DMS 273 (cell line): ENCODE measurements at regions not wholly inside any gene's neighbourhood (a gene's known extent, or its start where the extent isn't known, plus 50 kb on each side); places are given as distances from the start of the nearest gene placed in this dataset.
"Not testable (repeated sequence)": the region's sequence is repeated elsewhere in the genome, so short reads cannot be mapped to it uniquely, and the experiment has no call there.

Source experiments
- DNase-seq: peaks from one replicate; lab custom pipeline; 2025; ENCODE audit not compliant: unreplicated experiment; lab: John Stamatoyannopoulos, UW

- DNase-seq, result no peak
Observed at GRCh38 chr12:46628176-46628575, 197.6 kb downstream of the SLC38A4 start.

GRCh38 chr12:46627686-46628085, 198.1 kb downstream of the SLC38A4 start:
- no peak for DNase-seq

GRCh38 chr12:46619474-46619873, 206.3 kb downstream of the SLC38A4 start:
- DNase-seq, result not testable (repeated sequence)

GRCh38 chr12:46617737-46618136, 208.1 kb downstream of the SLC38A4 start:
- DNase-seq, result not testable (repeated sequence)

- no peak for DNase-seq
Observed at GRCh38 chr12:46617167-46617566, 208.6 kb downstream of the SLC38A4 start.

GRCh38 chr12:46610754-46611153, 215.0 kb downstream of the SLC38A4 start:
- DNase-seq, result no peak

- DNase-seq, result no peak
Observed at GRCh38 chr12:46609674-46610073, 216.1 kb downstream of the SLC38A4 start.

GRCh38 chr12:46609273-46609623, 216.5 kb downstream of the SLC38A4 start:
- DNase-seq, result no peak

GRCh38 chr12:46608431-46609272, 217.1 kb downstream of the SLC38A4 start:
- DNase-seq, result no peak

GRCh38 chr12:46604684-46605083, 221.1 kb downstream of the SLC38A4 start:
- DNase-seq, result no peak

- DNase-seq, result no peak
Observed at GRCh38 chr12:46603776-46604456, 221.9 kb downstream of the SLC38A4 start.

- DNase-seq, result no peak
Observed at GRCh38 chr12:46602474-46602873, 223.3 kb downstream of the SLC38A4 start.

- no peak for DNase-seq
Observed at GRCh38 chr12:46590991-46591703, 218.6 kb upstream of the SLC38A2 start.

GRCh38 chr12:46585854-46586621, 213.5 kb upstream of the SLC38A2 start:
- DNase-seq, result no peak

- DNase-seq, result not testable (repeated sequence)
Observed at GRCh38 chr12:46584098-46584497, 211.5 kb upstream of the SLC38A2 start.

- DNase-seq, result not testable (repeated sequence)
Observed at GRCh38 chr12:46581990-46582389, 209.4 kb upstream of the SLC38A2 start.

GRCh38 chr12:46580445-46580844, 207.9 kb upstream of the SLC38A2 start:
- DNase-seq, result no peak

- DNase-seq, result no peak
Observed at GRCh38 chr12:46579474-46579873, 206.9 kb upstream of the SLC38A2 start.

GRCh38 chr12:46578190-46578982, 205.8 kb upstream of the SLC38A2 start:
- no peak for DNase-seq

- no peak for DNase-seq
Observed at GRCh38 chr12:46577063-46577776, 204.6 kb upstream of the SLC38A2 start.
